Tibial nerve (tissue), 4 donors: ENCODE measurements at regions not wholly inside any gene's neighbourhood (a gene's known extent, or its start where the extent isn't known, plus 50 kb on each side); places are given as distances from the start of the nearest gene placed in this dataset.

Experiments used
- EP300 ChIP-seq, 2 donors: sonication (generic); formaldehyde crosslinking; IDR thresholded peaks; one replicate each; pipeline ENCODE4 v1.6.1; 2017; ENCODE audit warnings: antibody characterized with exemption in 2 of 2, mild to moderate bottlenecking in 1 of 2
- POLR2A ChIP-seq, 2 donors: fragments of 450-650 bp; IDR thresholded peaks; one replicate each; pipeline ENCODE4 v1.6.1; 2017; ENCODE audit warnings: antibody characterized with exemption in 2 of 2, mild to moderate bottlenecking in 2 of 2, moderate library complexity in 2 of 2
- TF ChIP-seq, protein P1 (sequence below), 5 experiments: fragments of 200-600 bp in 3 of 5; fragments of 450-650 bp in 2 of 5; sonication (generic) in 3 of 5; IDR thresholded peaks; one replicate each; pipeline ENCODE4 v1.5.1; 2016 to 2019; ENCODE audit warnings: antibody characterized with exemption in 5 of 5, mild to moderate bottlenecking in 3 of 5, moderate library complexity in 2 of 5

DNA sequence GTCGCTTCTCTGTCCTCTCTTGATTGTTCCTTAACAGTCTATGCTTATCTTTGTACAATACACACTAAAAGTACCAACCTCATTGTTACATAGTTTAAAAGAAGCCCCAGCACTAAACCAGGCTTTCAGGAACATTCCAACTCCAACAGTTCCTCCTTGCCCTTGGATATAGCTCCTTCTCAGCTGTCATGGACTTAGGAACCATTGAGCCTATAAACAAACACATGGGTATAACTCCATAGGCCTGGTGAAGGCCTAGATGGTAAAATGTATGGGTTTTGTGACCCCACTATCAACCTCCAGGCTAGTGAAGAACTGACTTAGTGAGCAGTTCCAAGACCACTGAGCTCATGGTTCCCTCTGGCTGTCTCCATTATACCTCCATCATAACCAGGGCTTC, 74.8 kb upstream of the SLC39A10 start:
- TF ChIP-seq, protein P1, sequence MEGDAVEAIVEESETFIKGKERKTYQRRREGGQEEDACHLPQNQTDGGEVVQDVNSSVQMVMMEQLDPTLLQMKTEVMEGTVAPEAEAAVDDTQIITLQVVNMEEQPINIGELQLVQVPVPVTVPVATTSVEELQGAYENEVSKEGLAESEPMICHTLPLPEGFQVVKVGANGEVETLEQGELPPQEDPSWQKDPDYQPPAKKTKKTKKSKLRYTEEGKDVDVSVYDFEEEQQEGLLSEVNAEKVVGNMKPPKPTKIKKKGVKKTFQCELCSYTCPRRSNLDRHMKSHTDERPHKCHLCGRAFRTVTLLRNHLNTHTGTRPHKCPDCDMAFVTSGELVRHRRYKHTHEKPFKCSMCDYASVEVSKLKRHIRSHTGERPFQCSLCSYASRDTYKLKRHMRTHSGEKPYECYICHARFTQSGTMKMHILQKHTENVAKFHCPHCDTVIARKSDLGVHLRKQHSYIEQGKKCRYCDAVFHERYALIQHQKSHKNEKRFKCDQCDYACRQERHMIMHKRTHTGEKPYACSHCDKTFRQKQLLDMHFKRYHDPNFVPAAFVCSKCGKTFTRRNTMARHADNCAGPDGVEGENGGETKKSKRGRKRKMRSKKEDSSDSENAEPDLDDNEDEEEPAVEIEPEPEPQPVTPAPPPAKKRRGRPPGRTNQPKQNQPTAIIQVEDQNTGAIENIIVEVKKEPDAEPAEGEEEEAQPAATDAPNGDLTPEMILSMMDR (IDR thresholded peaks at IDR 0.05), result no peak
- TF ChIP-seq EP300 (IDR thresholded peaks at IDR 0.05) (no peak), POLR2A (IDR thresholded peaks at IDR 0.05) (no peak)
